GM18508 (cell line): ENCODE measurements at regions not wholly inside any gene's neighbourhood (a gene's known extent, or its start where the extent isn't known, plus 50 kb on each side); places are given as distances from the start of the nearest gene placed in this dataset.

Source experiments
- ATAC-seq: cut with Tn5 transposase; IDR thresholded peaks from one replicate; pipeline ENCODE4 v1.9.1; 2021; ENCODE audit warnings: moderate number of reproducible peaks; ENCODE audit not compliant: insufficient read depth, unreplicated experiment

DNA sequence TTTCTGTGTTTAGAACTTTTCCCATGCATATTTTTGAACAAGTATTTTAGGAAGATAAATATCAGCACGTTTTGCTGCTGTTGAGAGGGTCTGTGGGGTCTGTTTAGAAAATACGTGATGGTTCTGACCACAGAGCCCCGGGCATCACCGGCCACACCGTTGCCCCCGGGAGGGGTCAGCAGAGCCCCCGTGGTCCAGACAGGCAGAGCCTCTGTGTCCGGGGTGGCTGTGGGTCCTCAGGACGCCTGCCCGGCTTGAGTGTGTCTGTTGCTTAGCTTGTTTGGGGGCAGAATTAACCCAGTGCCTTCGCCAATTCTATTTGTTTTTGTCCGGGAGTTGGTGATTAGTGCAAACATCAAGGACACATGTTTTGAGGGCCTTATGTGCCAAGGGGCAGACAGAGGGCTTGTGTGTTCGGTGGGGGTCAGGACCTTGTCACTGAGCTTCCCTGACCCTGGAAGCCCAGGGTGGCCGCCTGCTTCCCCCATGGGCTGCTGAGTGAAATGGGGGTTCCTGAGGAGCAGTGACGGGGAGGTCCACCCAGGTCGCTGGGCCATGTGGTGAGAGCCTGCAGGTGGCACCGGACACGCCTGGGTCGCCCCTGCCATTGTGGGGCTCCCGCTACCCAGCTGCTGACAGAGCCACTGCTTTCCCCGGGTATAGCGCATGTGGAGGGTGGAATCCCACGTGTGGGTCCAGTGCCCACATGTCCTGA is 122.2 kb downstream of the SIK1 start:
- no peak for ATAC-seq

DNA sequence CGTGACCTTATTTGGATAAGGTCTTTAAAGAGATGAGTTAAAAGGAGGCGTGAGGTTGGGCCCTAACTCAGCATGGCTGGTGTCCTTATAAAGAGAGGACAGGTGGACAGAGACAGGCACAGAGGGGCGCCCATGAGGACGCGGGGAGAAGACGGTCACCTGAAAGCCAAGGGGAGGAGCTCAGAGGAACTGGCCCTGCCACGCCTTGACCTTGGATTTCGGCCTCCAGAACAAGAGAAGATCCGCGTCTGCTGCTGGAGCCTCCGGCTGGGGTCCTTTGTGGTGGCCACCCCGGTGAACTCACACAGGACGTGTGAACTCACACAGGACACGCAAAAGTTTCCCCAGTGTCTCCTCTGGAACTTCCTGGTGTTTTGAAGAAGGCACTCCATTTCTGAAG is 122.7 kb downstream of the SIK1 start:
- ATAC-seq, result no peak

DNA sequence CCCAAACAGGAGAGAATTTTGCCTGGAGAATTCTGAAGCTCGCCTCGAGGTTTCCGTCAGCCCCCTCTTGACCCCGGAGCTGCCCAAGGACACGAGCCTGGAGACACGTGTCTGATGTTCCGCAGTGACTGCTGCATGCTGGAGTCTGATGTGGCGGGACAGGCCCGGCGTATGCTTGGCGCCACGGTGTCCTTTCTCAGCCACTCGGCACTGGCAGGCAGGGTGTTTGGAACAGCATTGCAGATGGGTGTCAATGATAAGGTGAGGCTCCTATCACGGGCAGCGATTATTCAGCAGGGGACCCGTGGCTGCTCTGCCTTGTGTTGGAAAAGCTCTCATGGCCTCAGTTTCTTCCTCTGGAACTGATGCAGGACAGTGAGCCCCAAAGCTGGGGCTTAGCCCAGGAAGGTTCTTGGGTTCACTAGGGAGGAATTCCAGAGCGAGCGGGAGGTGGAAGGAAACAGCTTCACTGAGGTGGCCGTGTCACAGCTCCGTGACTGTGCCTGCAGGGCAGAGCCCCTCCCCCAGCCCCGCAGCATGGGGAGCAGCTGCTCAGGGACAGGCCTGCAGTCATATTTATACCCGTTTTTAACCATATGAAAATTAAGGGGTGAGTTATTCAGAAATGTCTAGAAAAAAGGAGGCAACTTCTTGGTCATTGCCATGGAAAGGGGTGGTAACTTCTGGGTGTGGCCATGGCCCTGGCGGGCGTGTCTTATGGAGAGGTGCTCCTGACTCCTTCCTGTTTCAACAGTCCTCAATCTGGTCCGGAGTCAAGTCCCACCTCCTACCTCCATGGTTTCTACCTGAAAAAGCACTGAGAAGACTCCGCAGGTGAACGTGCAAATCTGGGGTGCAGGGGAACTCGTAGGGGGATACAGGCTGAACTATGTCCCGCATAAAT is 123.4 kb downstream of the SIK1 start:
- ATAC-seq, result no peak

DNA sequence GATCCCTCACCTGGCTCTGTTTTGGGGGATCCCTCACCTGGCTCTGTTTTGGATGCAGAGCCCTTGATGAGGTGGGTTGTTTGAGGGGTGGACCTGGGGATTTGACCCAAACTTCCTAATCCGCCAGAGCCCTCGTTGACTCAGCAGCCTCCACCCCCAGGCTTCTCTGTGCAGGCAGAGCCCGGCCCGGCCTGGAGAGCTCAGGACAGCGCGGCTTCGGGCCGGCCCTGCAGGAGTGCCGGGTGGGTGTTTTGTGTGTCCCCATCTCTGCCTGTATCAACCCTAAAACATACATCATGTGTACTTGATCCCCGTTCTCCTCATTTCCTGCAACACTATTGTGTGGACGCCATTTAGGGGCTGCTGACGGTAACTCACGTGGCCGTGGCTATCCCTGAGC is 124.2 kb downstream of the SIK1 start:
- ATAC-seq, result no peak

DNA sequence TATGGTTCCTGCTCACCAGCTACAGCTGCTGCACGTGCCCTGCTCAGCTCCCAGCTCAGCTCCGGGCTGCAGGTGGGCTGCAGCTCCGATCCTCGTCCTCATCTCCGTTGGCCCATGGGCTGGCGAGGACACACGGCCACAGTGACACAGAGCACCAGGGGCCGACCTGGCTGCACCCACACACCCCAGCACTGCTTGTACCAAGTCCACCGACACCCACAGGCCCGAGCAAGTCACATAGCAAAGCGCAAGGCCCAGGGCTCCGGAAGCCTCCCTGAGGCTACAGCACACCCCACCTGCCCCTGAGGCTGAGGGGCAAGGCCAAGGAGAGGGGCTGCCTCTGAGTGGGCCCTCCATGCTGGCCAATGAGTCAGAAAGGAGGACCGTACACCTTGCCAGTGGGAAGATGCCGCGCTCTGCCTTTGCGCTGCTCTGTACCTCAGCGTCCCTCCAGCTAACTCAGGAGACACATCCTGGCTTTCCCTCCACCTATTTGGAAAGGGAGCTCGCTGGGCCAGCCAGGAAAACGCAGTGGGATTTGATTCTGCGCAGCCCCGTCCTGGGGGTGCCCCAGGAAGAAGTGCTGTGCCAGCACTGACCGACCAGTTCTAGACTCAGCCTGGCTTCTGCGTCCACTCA is 124.8 kb downstream of the SIK1 start:
- no peak for ATAC-seq

DNA sequence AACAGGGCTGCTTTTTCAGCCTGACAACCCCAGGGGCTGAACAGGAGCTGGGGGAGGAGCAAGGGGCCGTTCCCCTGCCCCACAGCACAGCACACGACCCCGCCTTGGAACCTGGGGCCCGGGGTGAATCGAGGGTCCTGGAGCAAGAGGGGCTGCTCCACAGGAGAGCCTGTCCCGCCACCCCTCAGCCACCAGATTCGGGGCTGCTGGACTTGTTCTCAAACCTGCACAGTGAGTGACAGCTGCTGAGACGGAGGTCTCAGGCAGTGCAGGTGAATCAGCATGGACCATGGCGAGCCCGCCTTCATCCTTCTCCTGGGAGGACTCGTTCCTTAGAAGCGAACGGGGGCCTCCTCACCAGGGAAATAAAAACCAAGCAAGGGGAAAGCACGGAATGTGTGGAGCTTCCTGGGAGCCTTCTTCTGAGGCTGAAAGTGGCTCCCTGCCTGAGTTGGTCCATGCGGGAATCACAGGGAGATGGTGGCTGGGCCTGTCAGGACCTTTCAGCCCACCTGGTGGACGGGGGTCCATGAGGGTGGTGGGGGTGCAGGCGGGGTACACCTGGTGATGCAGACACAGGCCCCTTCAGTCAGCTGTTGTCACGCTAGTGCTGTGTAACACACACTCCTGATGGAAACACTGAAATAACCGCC is 125.4 kb downstream of the SIK1 start:
- no peak for ATAC-seq

DNA sequence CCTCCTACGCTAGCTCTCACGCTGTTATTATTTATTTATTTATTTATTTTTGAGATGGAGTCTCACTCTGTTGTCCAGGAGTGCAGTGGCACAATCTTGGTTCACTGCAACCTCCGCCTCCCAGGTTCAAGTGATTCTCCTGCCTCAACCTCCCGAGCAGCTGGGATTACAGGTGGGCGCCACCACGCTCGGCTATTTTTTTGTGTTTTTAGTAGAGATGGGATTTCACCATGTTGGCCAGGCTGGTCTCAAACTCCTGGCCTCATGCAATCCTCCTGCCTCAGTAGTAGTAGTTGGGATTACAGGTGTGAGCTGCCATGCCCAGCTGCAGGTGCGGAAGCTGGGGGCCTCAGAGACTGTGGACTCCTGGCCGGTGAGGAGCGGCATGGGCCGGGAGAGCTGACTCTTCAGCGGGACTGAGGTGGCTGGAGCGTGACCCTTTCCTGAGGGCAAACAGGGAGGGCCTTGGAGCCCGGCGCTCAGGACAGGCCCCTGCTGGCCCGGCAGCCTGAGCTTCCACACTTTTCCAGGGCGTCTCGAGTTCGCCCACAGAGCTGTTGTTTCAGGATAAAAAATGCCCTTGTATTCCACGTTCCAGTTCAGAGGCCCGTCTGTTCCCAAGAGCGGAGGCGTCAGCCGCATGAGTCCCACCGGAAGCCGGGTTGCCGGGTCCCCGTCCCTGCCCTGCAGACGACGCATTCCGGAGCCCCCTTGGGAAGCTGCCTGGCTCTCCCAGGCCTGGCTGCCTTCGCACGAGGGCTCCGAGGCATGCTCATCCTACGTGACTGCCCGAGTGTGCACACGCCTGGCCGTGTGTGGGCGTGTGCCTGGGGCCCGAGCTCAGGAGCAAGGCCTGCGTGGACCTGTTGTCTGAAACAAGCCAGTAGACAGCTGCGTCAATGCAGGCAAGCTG is 126.2 kb downstream of the SIK1 start:
- ATAC-seq, result no peak

DNA sequence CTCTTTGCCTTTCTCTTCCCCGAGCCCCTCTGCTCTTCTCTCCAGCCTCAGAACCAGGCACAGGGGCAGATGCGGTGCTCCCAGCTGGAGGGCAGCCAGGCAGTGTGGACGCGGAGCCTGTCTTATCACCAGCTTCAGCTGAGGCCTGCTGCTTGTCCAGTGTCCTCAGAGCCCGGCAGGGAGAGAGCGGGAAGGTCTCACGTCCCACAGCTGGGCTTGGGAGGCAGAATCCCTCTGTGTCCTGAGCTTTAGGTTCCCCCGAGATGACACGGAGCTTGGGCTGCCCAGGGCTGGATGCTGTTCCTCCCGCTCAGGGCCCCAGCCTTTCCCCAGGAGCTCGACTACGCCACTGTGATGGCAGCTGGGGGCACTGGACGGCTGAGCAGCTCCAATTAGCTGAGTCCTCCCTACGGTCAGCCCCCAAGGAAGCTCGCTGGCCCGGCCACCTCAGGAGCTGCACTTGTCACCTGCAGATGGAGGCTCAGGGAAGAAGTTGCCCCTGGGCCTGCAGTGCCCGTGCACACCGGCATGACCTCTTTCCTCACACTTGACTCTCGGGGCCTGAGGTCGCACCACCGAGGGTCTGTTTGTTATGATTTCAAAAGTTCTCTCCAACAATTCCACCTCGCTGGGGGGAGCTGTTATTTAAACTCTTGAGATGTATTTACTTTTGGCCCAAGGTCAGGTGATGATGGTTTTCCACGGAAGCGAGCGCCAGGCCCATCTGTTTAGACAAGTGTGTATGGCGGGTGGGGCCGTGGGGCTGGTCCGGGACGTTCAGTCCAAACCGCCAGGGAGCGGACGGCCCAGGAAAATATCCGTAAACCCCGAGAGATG is 127.3 kb downstream of the SIK1 start:
- no peak for ATAC-seq

DNA sequence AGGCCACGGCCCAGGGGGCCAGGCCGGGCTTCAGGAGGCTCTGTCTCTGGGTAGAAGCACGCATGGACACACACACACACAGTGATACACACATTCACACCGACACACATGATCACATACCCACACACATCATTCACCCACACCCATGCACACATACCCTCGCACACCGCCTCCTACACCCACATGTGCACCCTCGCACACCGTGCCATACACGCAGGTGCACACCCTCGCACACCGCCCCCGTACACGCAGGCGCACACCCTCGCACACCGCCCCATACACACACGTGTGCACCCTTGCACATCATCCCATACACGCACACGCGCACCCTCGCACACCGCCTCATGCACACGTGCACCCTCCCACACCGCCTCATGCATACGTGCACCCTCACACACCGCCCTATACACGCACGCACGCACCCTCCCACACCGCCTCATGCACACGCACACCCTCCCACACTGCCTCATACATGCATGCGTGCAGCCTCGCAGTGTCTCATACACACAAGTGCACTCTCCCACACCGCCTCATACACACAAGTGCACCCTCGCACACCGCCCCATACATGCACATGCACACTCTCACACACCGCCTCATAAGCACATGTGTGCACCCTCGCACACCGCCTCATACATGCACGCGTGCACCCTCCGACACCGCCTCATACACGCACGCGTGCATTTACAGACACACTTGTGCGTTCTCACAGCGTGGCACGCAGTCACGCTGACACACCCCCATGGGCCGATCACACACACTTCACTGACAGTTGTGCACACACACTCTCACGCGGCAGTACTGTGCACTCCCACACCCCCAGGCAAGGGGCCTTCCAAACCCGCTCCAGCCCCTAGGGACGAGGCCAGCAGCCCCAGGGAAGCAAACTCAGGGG is 128.1 kb downstream of the SIK1 start:
- ATAC-seq, result no peak

DNA sequence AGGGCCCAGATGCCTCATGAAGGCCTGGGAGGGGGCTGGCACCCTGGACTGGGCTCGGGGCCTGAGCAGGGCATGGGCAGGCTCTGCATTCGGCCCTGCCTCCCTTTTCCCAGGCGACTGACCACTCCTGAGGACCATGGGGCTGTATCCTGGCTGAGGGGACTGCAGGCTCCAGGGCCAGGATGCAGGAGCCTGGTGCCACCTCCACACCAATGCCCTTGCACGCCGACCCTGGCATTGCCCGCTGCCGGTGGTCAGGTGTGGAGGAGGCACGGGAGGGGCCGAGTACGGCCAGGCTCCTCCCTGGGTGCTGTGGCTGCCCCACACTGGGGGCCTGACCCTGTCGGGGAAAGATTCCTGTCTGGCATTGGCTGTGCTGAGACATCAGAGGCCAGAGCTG is 128.9 kb downstream of the SIK1 start:
- no peak for ATAC-seq

DNA sequence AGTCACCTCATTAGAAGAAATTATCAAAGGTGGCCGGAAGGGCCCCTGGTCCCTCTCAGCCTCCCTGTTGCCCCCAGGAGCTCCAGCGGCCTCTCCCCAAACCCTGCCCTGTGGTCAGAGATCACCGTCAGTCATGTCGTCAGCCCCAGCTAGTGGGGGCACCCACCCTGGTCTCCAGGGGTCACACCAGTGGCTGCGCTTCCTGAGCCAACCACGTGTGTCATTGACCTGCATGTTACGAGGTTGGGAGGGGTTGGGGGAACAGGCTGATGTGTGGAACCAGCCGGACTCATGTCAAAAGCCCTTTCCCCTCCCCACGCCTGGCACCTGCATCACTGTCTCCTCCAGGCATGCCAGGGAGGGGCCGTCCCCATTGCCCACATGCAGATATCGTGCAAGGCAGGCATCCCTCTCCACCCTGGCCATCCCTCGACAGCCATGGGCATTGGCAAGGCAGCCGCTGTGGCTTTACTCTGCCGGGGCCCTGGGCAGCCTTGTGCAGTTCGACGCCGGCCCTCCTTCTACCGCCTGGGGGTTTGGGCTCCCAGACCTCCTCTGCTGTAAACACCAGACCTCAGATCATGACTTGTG is 128.7 kb downstream of the CRYAA start:
- no peak for ATAC-seq

DNA sequence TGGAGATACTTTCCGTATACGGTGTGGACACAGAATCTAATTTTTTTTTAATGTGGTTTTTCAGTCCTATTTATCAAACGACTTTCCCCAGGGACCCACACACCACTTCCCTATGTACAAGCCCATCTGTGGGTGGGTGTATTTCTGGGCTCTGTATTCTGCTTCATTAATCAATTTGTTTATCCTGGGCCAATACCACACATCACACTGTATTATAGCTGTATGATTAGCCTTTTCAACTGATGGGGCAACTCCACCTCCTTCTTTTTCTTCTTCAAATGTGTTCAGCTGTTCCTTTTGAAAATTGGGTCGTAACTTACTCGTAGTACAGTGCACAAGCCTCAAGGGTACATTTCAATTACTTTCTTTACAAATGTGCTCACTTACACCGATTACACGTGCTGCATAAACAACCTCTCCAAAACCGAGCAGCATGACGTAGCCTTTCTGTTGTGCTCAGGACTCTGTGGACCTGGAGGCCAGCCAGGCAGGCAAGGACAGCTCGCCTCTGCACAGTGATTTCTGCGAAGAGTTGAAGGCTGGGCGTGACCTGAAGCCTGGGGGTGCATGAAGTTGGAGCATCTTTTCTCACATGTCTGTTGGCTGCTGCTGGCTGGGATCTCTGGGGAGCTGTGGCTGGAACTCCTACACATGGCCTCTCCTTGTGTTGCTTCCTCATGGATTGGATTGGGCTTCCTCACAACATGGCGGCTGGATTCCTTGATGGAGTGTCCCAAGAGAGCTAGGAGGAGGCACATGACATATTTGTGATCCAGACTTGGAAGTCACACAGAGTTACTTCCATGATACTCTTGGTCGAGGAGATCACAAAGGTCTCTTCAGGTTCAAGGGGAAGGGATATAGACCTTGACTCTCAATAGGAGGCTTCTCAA is 126.5 kb downstream of the CRYAA start:
- ATAC-seq, result no peak

DNA sequence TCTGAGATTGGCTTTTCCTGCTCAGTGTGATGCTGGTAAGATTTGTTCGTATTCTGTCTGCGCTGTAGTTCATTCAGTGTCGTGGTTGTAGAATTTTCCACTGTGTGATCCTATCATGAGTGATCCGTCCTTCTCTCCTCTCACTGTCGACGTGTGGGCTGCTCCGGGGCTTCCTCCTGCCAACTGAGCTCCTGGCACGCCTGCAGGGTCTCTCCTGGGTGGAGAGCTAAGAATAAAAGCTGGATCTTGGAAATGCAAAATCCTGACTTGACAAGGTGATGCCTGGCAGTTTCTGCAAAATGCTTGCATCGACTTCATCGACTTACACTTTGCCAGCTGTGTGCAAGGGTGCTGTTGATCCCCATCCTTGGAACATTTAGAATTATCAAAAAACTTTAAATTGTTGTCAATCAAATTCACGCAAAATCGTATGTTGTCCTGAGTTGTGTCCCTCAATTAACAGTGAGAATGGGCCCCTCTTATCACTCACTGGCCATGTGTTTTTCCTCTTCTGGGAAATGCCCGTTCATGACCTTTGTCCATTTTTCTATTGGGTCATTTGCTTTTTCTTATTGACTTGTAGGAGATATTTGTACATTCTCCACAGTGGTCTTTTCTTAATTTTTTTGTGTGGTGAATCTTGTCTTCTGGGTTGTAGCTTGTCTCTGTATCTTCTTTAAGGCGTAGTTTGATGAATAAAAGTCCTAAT is 125.5 kb downstream of the CRYAA start:
- no peak for ATAC-seq

DNA sequence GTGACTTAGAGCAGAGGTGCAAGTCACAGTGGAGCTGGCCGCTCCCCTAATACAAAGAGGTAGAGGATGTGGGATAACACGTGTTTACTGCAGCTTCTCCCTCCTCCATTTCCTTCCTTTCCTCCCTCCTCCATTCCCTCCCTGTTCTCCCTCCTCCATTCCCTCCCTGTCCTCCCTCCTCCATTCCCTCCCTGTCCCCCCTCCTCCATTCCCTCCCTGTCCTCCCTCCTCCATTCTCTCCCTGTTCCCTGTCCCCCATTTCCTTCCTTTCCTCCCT is 124.0 kb downstream of the CRYAA start:
- ATAC-seq, result no peak

DNA sequence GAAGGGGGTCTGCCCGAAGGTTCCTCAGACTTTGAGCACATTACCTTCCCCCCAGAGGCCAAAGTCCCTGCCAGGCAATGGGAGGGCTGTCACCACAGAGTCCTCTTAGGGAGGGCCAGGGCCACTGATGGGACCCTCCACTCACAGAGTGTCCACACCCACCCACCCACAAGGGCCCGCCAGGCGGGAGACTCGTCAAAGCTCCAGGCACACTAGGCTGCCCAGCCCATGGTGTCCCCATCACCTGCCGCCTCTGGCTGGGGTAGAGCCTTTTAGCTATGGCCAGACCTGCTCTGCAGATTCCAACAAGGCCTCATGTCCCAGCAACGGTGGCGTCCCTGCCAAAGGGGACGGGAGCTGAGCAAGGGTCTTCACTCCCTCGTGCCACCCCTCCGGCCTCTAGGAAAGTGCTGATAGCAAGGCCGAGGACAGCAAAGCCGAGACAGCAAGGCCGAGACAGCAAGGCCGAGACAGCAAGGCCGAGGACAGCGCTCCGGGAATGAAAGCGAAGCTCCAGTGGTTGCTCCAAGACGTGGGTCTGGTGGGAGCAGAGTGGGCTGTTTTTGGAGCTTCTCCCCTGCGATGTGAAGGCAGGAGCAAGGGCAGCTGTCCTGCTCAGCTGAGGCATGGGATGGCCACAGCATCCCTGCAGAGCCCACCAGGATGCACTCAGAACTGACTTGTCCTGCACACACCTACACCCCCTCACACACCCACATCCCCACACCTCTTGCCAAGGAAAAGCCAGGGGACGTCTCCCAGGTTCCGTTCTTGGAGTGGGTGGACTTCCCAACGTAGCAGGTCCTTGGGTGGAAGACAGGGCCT is 123.4 kb downstream of the CRYAA start:
- no peak for ATAC-seq
